ENCODE measurements at regions not wholly inside any gene's neighbourhood (a gene's known extent, or its start where the extent isn't known, plus 50 kb on each side); places are given as distances from the start of the nearest gene placed in this dataset.

GRCh38 chr7:15885678-15886077 lies 199.2 kb upstream of the MEOX2 start:
- Mint-ChIP-seq H3K9me3 (peaks cover 0 to 21% (median 6%) of the 10 kb centered on the region in 8 donors), H3K36me3 (no peaks in the 10 kb centered on the region), H3K4me3 (no peak overlapping the region), H3K4me1 (no peaks in the 10 kb centered on the region), H3K27me3 (no peaks in the 10 kb centered on the region), H3K27ac (no peak overlapping the region)
- CTCF ChIA-PET (ENCODE audit: partially characterized antibody) = no interaction called here
- no peaks in the 10 kb centered on the region for H3K36me3 ChIP-seq (ENCODE audit: insufficient read depth, low read length)
- no peak for DNase-seq
- intact Hi-C loops (cut with micrococcal nuclease) = no loop called here
- no peak overlapping the region for H3K27ac ChIP-seq (ENCODE audit: low read depth, low read length)
- POLR2A ChIA-PET (ENCODE audit: partially characterized antibody) = no interaction called here
- no peaks in the 10 kb centered on the region for H3K9me3 ChIP-seq (ENCODE audit: control insufficient read depth in 1 of 2, low read length in 2 of 2)
- H3K4me1 ChIP-seq (ENCODE audit: insufficient read depth, low read length) = no peaks in the 10 kb centered on the region
- H3K27me3 ChIP-seq (ENCODE audit: insufficient read depth, low read length) = no peaks in the 10 kb centered on the region
- H3K4me3 ChIP-seq (ENCODE audit: low read length in 2 of 2) = no peak overlapping the region

- ChIA-PET CTCF (ENCODE audit: partially characterized antibody) (no interaction called here), POLR2A (ENCODE audit: partially characterized antibody) (no interaction called here)
- H3K4me3 Mint-ChIP-seq = no peak overlapping the region
- H3K4me1 Mint-ChIP-seq = no peaks in the 10 kb centered on the region
- H3K4me3 ChIP-seq (ENCODE audit: low read length in 2 of 2) = no peak overlapping the region
- no peak for DNase-seq
- intact Hi-C loops (cut with micrococcal nuclease) = no loop called here
- no peaks in the 10 kb centered on the region for H3K27me3 ChIP-seq (ENCODE audit: insufficient read depth, low read length)
- H3K4me1 ChIP-seq (ENCODE audit: insufficient read depth, low read length) = no peaks in the 10 kb centered on the region
- H3K9me3 ChIP-seq (ENCODE audit: control insufficient read depth in 1 of 2, low read length in 2 of 2) = peaks cover 0 to 5% of the 10 kb centered on the region in 2 donors
- H3K27ac ChIP-seq (ENCODE audit: low read depth, low read length) = no peak overlapping the region
- H3K27ac Mint-ChIP-seq = no peak overlapping the region
- H3K27me3 Mint-ChIP-seq = no peaks in the 10 kb centered on the region
- no peaks in the 10 kb centered on the region for H3K36me3 ChIP-seq (ENCODE audit: insufficient read depth, low read length)
- H3K36me3 Mint-ChIP-seq = no peaks in the 10 kb centered on the region
- peaks cover 0 to 9% (median 3%) of the 10 kb centered on the region in 8 donors for H3K9me3 Mint-ChIP-seq
Measured at GRCh38 chr7:15874774-15875173, 188.3 kb upstream of the MEOX2 start.

DNA sequence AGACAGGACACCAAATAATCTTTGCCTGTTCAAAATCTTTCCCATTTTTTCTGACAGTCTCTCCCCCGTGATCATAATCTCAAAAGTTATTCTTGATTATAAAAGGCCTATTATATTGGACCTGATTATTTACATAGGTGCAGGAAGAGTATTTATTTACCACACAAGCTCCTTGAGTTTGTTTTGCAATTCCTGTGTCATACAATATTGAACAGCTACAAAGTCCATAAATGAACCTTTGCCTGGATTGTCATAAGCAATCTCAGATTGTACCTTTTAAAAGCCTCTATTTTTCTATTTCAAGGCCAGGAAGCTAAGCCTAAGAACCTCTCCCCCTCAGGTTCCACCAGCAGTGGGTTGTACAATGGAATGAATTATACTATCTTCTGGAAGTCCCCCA lies 183.9 kb upstream of the MEOX2 start:
- H3K4me3 Mint-ChIP-seq = no peak overlapping the region
- no peak for DNase-seq
- Histone ChIP-seq H3K4me1 (ENCODE audit: insufficient read depth, low read length) (no peaks in the 10 kb centered on the region), H3K36me3 (ENCODE audit: insufficient read depth, low read length) (no peaks in the 10 kb centered on the region), H3K4me3 (ENCODE audit: low read length in 2 of 2) (no peak overlapping the region), H3K27ac (ENCODE audit: low read depth, low read length) (no peak overlapping the region), H3K27me3 (ENCODE audit: insufficient read depth, low read length) (no peaks in the 10 kb centered on the region), H3K9me3 (ENCODE audit: control insufficient read depth in 1 of 2, low read length in 2 of 2) (peaks cover 0 to 5% of the 10 kb centered on the region in 2 donors)
- intact Hi-C loops (cut with micrococcal nuclease) = no loop called here
- H3K4me1 Mint-ChIP-seq = no peaks in the 10 kb centered on the region
- ChIA-PET CTCF (ENCODE audit: partially characterized antibody) (no interaction called here), POLR2A (ENCODE audit: partially characterized antibody) (no interaction called here)
- no peaks in the 10 kb centered on the region for H3K27me3 Mint-ChIP-seq
- H3K9me3 Mint-ChIP-seq = peaks cover 0 to 6% (median 2%) of the 10 kb centered on the region in 8 donors
- no peak overlapping the region for H3K27ac Mint-ChIP-seq
- no peaks in the 10 kb centered on the region for H3K36me3 Mint-ChIP-seq

- H3K9me3 Mint-ChIP-seq = peaks cover 0 to 6% (median 3%) of the 10 kb centered on the region in 8 donors
- CTCF ChIA-PET (ENCODE audit: partially characterized antibody) = no interaction called here
- intact Hi-C loops (cut with micrococcal nuclease) = no loop called here
Measured at GRCh38 chr7:15867441-15867840, 181.0 kb upstream of the MEOX2 start.

GRCh38 chr7:15866753-15867152 lies 180.3 kb upstream of the MEOX2 start:
- ChIA-PET CTCF (ENCODE audit: partially characterized antibody) (no interaction called here), POLR2A (ENCODE audit: partially characterized antibody) (no interaction called here)
- intact Hi-C loops (cut with micrococcal nuclease) = no loop called here
- Histone ChIP-seq H3K9me3 (ENCODE audit: control insufficient read depth in 1 of 2, low read length in 2 of 2) (no peaks in the 10 kb centered on the region), H3K4me1 (ENCODE audit: insufficient read depth, low read length) (no peaks in the 10 kb centered on the region), H3K36me3 (ENCODE audit: insufficient read depth, low read length) (no peaks in the 10 kb centered on the region), H3K27ac (ENCODE audit: low read depth, low read length) (no peak overlapping the region), H3K4me3 (ENCODE audit: low read length in 2 of 2) (no peak overlapping the region), H3K27me3 (ENCODE audit: insufficient read depth, low read length) (no peaks in the 10 kb centered on the region)
- no peak overlapping the region for H3K4me3 Mint-ChIP-seq
- no peaks in the 10 kb centered on the region for H3K27me3 Mint-ChIP-seq
- DNase-seq = no peak
- no peaks in the 10 kb centered on the region for H3K4me1 Mint-ChIP-seq
- no peaks in the 10 kb centered on the region for H3K36me3 Mint-ChIP-seq
- H3K27ac Mint-ChIP-seq = no peak overlapping the region
- H3K9me3 Mint-ChIP-seq = peaks cover 0 to 6% (median 0%) of the 10 kb centered on the region in 8 donors

More at GRCh38 chr7:15867441-15867840, 181.0 kb upstream of the MEOX2 start:
- Histone ChIP-seq H3K4me1 (ENCODE audit: insufficient read depth, low read length) (no peaks in the 10 kb centered on the region), H3K27me3 (ENCODE audit: insufficient read depth, low read length) (no peaks in the 10 kb centered on the region), H3K27ac (ENCODE audit: low read depth, low read length) (no peak overlapping the region), H3K36me3 (ENCODE audit: insufficient read depth, low read length) (no peaks in the 10 kb centered on the region), H3K9me3 (ENCODE audit: control insufficient read depth in 1 of 2, low read length in 2 of 2) (no peaks in the 10 kb centered on the region), H3K4me3 (ENCODE audit: low read length in 2 of 2) (no peak overlapping the region)
- no peak for DNase-seq
- H3K36me3 Mint-ChIP-seq = no peaks in the 10 kb centered on the region
- POLR2A ChIA-PET (ENCODE audit: partially characterized antibody) = no interaction called here
- H3K4me1 Mint-ChIP-seq = no peaks in the 10 kb centered on the region
- H3K27me3 Mint-ChIP-seq = no peaks in the 10 kb centered on the region
- no peak overlapping the region for H3K27ac Mint-ChIP-seq
- no peak overlapping the region for H3K4me3 Mint-ChIP-seq

- Mint-ChIP-seq H3K27ac (no peak overlapping the region), H3K27me3 (no peaks in the 10 kb centered on the region), H3K4me3 (no peak overlapping the region), H3K9me3 (peaks cover 0 to 6% (median 0%) of the 10 kb centered on the region in 8 donors), H3K36me3 (no peaks in the 10 kb centered on the region), H3K4me1 (no peaks in the 10 kb centered on the region)
- Histone ChIP-seq H3K4me1 (ENCODE audit: insufficient read depth, low read length) (no peaks in the 10 kb centered on the region), H3K27ac (ENCODE audit: low read depth, low read length) (no peak overlapping the region), H3K9me3 (ENCODE audit: control insufficient read depth in 1 of 2, low read length in 2 of 2) (no peaks in the 10 kb centered on the region), H3K27me3 (ENCODE audit: insufficient read depth, low read length) (no peaks in the 10 kb centered on the region), H3K4me3 (ENCODE audit: low read length in 2 of 2) (no peak overlapping the region), H3K36me3 (ENCODE audit: insufficient read depth, low read length) (no peaks in the 10 kb centered on the region)
- ChIA-PET POLR2A (ENCODE audit: partially characterized antibody) (no interaction called here), CTCF (ENCODE audit: partially characterized antibody) (no interaction called here)
- no peak for DNase-seq
- intact Hi-C loops (cut with micrococcal nuclease) = no loop called here
Measured at GRCh38 chr7:15864626-15864991, 178.1 kb upstream of the MEOX2 start.

- no peaks in the 10 kb centered on the region for H3K27me3 Mint-ChIP-seq
- DNase-seq = no peak
- ChIA-PET POLR2A (ENCODE audit: partially characterized antibody) (no interaction called here), CTCF (ENCODE audit: partially characterized antibody) (no interaction called here)
- no peak overlapping the region for H3K4me3 Mint-ChIP-seq
- no peak overlapping the region for H3K4me3 ChIP-seq (ENCODE audit: low read length in 2 of 2)
- no peaks in the 10 kb centered on the region for H3K9me3 ChIP-seq (ENCODE audit: control insufficient read depth in 1 of 2, low read length in 2 of 2)
- no peak overlapping the region for H3K27ac ChIP-seq (ENCODE audit: low read depth, low read length)
- H3K36me3 ChIP-seq (ENCODE audit: insufficient read depth, low read length) = no peaks in the 10 kb centered on the region
- intact Hi-C loops (cut with micrococcal nuclease) = no loop called here
- H3K36me3 Mint-ChIP-seq = no peaks in the 10 kb centered on the region
- H3K27me3 ChIP-seq (ENCODE audit: insufficient read depth, low read length) = no peaks in the 10 kb centered on the region
- no peak overlapping the region for H3K27ac Mint-ChIP-seq
- no peaks in the 10 kb centered on the region for H3K4me1 ChIP-seq (ENCODE audit: insufficient read depth, low read length)
- H3K9me3 Mint-ChIP-seq = peaks cover 0 to 6% (median 0%) of the 10 kb centered on the region in 8 donors
- H3K4me1 Mint-ChIP-seq = no peaks in the 10 kb centered on the region
Measured at GRCh38 chr7:15863951-15864625, 177.6 kb upstream of the MEOX2 start.

DNA sequence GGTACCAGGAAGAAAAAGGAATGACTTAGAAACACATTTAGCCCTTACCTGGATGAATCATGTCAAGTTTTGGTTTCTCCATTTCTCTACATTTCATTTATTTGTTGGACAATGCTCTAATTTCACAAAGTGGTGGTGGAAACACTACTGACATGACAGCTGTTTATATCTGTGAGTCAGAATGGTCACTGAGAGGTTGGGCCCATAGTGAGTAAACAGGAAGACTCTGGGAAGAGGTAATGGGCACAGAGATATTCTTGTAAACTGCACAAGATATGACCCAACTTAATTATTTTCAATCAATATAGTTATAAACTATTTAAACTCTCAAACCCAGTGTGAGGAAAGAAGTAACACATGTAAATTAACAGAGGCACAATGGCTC lies 176.3 kb upstream of the MEOX2 start:
- intact Hi-C loops (cut with micrococcal nuclease) = no loop called here
- Histone ChIP-seq H3K9me3 (ENCODE audit: control insufficient read depth in 1 of 2, low read length in 2 of 2) (no peaks in the 10 kb centered on the region), H3K27ac (ENCODE audit: low read depth, low read length) (no peak overlapping the region), H3K4me3 (ENCODE audit: low read length in 2 of 2) (no peak overlapping the region), H3K4me1 (ENCODE audit: insufficient read depth, low read length) (no peaks in the 10 kb centered on the region), H3K36me3 (ENCODE audit: insufficient read depth, low read length) (no peaks in the 10 kb centered on the region), H3K27me3 (ENCODE audit: insufficient read depth, low read length) (no peaks in the 10 kb centered on the region)
- ChIA-PET CTCF (ENCODE audit: partially characterized antibody) (no interaction called here), POLR2A (ENCODE audit: partially characterized antibody) (no interaction called here)
- no peak for DNase-seq
- H3K27ac Mint-ChIP-seq = no peak overlapping the region
- peaks cover 0 to 6% (median 0%) of the 10 kb centered on the region in 8 donors for H3K9me3 Mint-ChIP-seq
- H3K36me3 Mint-ChIP-seq = no peaks in the 10 kb centered on the region
- H3K27me3 Mint-ChIP-seq = no peaks in the 10 kb centered on the region
- no peaks in the 10 kb centered on the region for H3K4me1 Mint-ChIP-seq
- no peak overlapping the region for H3K4me3 Mint-ChIP-seq

Measured in CD4-positive, alpha-beta memory T cell (primary cell).